MM.1S (cell line): ENCODE measurements at regions not wholly inside any gene's neighbourhood (a gene's known extent, or its start where the extent isn't known, plus 50 kb on each side); places are given as distances from the start of the nearest gene placed in this dataset.
"Not testable (repeated sequence)": the region's sequence is repeated elsewhere in the genome, so short reads cannot be mapped to it uniquely, and the experiment has no call there.

Experiments used
- EZH2 ChIP-seq: fragments of 300-600 bp; sonication (generic); optimal IDR thresholded peaks from 2 replicates; pipeline ENCODE3; 2017; ENCODE audit warnings: low read depth, mild to moderate bottlenecking, antibody characterized with exemption, low read length, mixed read lengths
- EZH2phosphoT487 ChIP-seq: fragments of 300-600 bp; sonication (generic); IDR thresholded peaks from 2 replicates; pipeline ENCODE4 v1.6.1; 2018; ENCODE audit warnings: antibody characterized with exemption, low read length
- TF ChIP-seq, protein P1 (sequence below): fragments of 300-600 bp; sonication (generic); IDR thresholded peaks from 2 replicates; pipeline ENCODE4 v1.5.1; 2016; ENCODE audit warnings: antibody characterized with exemption, low read length, mixed read lengths

DNA sequence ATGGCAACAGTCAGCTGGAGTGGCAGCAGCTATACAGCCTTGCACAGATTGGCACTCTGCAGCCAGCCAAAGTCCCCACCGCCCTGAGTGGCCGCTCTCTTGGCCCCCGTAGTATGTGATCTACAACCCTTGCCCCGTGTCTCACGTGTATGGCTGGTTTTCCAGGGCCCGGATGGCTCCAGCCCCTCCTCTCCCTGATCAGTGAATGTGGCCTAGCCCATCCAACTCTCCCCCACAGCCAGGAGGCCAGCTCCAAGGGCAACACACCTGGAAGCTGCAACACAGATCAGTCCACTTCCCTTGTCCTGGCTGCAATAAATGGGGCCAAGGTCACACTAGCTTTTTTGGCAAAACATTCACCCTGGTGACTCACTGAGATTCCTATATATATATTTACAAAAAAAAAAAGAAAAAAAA is 932.4 kb downstream of the SPATA31A6 start:
- TF ChIP-seq, protein P1, sequence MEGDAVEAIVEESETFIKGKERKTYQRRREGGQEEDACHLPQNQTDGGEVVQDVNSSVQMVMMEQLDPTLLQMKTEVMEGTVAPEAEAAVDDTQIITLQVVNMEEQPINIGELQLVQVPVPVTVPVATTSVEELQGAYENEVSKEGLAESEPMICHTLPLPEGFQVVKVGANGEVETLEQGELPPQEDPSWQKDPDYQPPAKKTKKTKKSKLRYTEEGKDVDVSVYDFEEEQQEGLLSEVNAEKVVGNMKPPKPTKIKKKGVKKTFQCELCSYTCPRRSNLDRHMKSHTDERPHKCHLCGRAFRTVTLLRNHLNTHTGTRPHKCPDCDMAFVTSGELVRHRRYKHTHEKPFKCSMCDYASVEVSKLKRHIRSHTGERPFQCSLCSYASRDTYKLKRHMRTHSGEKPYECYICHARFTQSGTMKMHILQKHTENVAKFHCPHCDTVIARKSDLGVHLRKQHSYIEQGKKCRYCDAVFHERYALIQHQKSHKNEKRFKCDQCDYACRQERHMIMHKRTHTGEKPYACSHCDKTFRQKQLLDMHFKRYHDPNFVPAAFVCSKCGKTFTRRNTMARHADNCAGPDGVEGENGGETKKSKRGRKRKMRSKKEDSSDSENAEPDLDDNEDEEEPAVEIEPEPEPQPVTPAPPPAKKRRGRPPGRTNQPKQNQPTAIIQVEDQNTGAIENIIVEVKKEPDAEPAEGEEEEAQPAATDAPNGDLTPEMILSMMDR = not testable (repeated sequence)
- TF ChIP-seq EZH2, EZH2phosphoT487: not testable (repeated sequence)
